IMR-90 (cell line): ENCODE measurements at regions not wholly inside any gene's neighbourhood (a gene's known extent, or its start where the extent isn't known, plus 50 kb on each side); places are given as distances from the start of the nearest gene placed in this dataset.

Source experiments
- ATAC-seq: fragments of 200-7000 bp; cut with Tn5 transposase; 2 replicates; pipeline ENCODE4 v1.9.1; 2020; ENCODE audit warnings: low read depth, mild to moderate bottlenecking, moderate library complexity
- BruUV-seq: library from RNA; stranded (reverse); fragments of 400-500 nt; replicated peaks from 2 replicates; lab custom pipeline; 2021; lab: Mats Ljungman, UMichigan
- CTCF ChIA-PET: fragments of 300-600 bp; formaldehyde crosslinking; extraction: SDS; loops from one replicate; lab custom pipeline; 2021; ENCODE audit warnings: antibody characterized with exemption; lab: Yijun Ruan, JAX
- POLR2A ChIA-PET: fragments of 300-600 bp; sonication (Branson Sonifier 250); formaldehyde crosslinking; loops from one replicate; lab custom pipeline; 2022; ENCODE audit warnings: antibody characterized with exemption; ENCODE audit not compliant: unreplicated experiment; lab: Charles Lee
- DNase-seq: peaks from one replicate; pipeline ENCODE4 v3.0.0; 2013
- H2AFZ ChIP-seq: replicated peaks from 2 replicates; pipeline ENCODE3; 2013; ENCODE audit warnings: low read length, mild to moderate bottlenecking; ENCODE audit not compliant: poor library complexity
- H2AK5ac ChIP-seq: 2 replicates; pipeline ENCODE4 v1.6.1; 2013; ENCODE audit warnings: low read depth, low read length, inconsistent platforms
- H2AK9ac ChIP-seq: replicated peaks from 2 replicates; pipeline ENCODE3; 2013; ENCODE audit warnings: mild to moderate bottlenecking, low read depth, low read length, moderate library complexity; ENCODE audit not compliant: poor library complexity
- H2BK120ac ChIP-seq: 2 replicates; pipeline ENCODE4 v1.6.1; 2013; ENCODE audit warnings: low read depth, low read length, inconsistent platforms
- H2BK15ac ChIP-seq: 3 replicates; pipeline ENCODE4 v1.6.1; 2013; ENCODE audit warnings: low read depth, low read length, inconsistent platforms
- H2BK20ac ChIP-seq: 2 replicates; pipeline ENCODE4 v1.6.1; 2013; ENCODE audit warnings: low read depth, mild to moderate bottlenecking, inconsistent platforms, low read length, moderate library complexity
- H2BK5ac ChIP-seq: 2 replicates; pipeline ENCODE4 v1.6.1; 2013; ENCODE audit warnings: mild to moderate bottlenecking, low read depth, low read length, inconsistent platforms; ENCODE audit not compliant: poor library complexity, severe bottlenecking
- H3K14ac ChIP-seq: replicated peaks from 2 replicates; pipeline ENCODE4 v1.6.1; 2013; ENCODE audit warnings: low read depth, low read length, inconsistent platforms
- H3K18ac ChIP-seq: 2 replicates; pipeline ENCODE4 v1.6.1; 2013; ENCODE audit warnings: low read depth, low read length, control low read depth
- H3K23ac ChIP-seq: 2 replicates; pipeline ENCODE4 v1.6.1; 2013; ENCODE audit warnings: low read depth, low read length, inconsistent platforms
- H3K27ac ChIP-seq: 2 replicates; pipeline ENCODE4 v1.5.1; 2013; ENCODE audit warnings: mild to moderate bottlenecking, control low read depth, low read length; ENCODE audit not compliant: insufficient read depth
- H3K27me3 ChIP-seq: 2 replicates; pipeline ENCODE4 v1.6.1; 2013; ENCODE audit warnings: low read length; ENCODE audit not compliant: control insufficient read depth, insufficient read depth
- H3K36me3 ChIP-seq: 2 replicates; pipeline ENCODE4 v1.6.1; 2013; ENCODE audit warnings: low read length, mixed read lengths; ENCODE audit not compliant: control insufficient read depth, insufficient read depth
- H3K4ac ChIP-seq: 2 replicates; pipeline ENCODE4 v1.6.1; 2013; ENCODE audit warnings: low read depth, low read length, inconsistent platforms
- H3K4me1 ChIP-seq: 2 replicates; pipeline ENCODE4 v1.6.1; 2013; ENCODE audit warnings: low read length, mixed read lengths; ENCODE audit not compliant: control insufficient read depth, insufficient read depth
- H3K4me2 ChIP-seq: 2 replicates; pipeline ENCODE4 v1.6.1; 2013; ENCODE audit warnings: low read depth, mild to moderate bottlenecking, control low read depth, low read length, moderate library complexity
- H3K4me3 ChIP-seq: 2 replicates; pipeline ENCODE4 v1.5.1; 2013; ENCODE audit warnings: low read depth, mild to moderate bottlenecking, control low read depth, low read length, moderate library complexity; ENCODE audit not compliant: insufficient read depth
- H3K56ac ChIP-seq: 2 replicates; pipeline ENCODE4 v1.6.1; 2013; ENCODE audit warnings: low read length, inconsistent platforms; ENCODE audit not compliant: insufficient read depth; ENCODE audit errors: extremely low read depth
- H3K79me1 ChIP-seq, 2 experiments: 2 replicates each; pipeline ENCODE4 v1.6.1; 2013; ENCODE audit warnings: low read length in 2 of 2, inconsistent platforms in 1 of 2, low read depth in 1 of 2
- H3K9ac ChIP-seq: 2 replicates; pipeline ENCODE4 v1.6.1; 2013; ENCODE audit warnings: low read depth, low read length, control low read depth
- H3K9me1 ChIP-seq: 2 replicates; pipeline ENCODE4 v1.6.1; 2013; ENCODE audit warnings: low read length, inconsistent platforms; ENCODE audit not compliant: insufficient read depth
- H3K9me3 ChIP-seq: 2 replicates; pipeline ENCODE4 v1.6.1; 2013; ENCODE audit warnings: low read length; ENCODE audit not compliant: control insufficient read depth, insufficient read depth
- H4K20me1 ChIP-seq: 2 replicates; pipeline ENCODE4 v1.6.1; 2013; ENCODE audit warnings: low read length, inconsistent platforms; ENCODE audit not compliant: insufficient read depth
- H4K5ac ChIP-seq: 2 replicates; pipeline ENCODE4 v1.6.1; 2013; ENCODE audit warnings: mild to moderate bottlenecking, low read depth, low read length, control low read depth
- H4K8ac ChIP-seq, 2 experiments: 2 replicates each; pipeline ENCODE4 v1.6.1; 2013; ENCODE audit warnings: low read depth in 2 of 2, low read length in 2 of 2, control low read depth in 1 of 2, inconsistent platforms in 1 of 2
- H4K91ac ChIP-seq: 2 replicates; pipeline ENCODE4 v1.6.1; 2013; ENCODE audit warnings: low read depth, low read length, inconsistent platforms; ENCODE audit not compliant: insufficient read depth
- FOS ChIP-seq: fragments of 150-350 bp; IDR thresholded peaks from 2 replicates; pipeline ENCODE4 v1.6.1; 2016; ENCODE audit warnings: low read depth, low read length
- MAFK ChIP-seq: IDR thresholded peaks from 2 replicates; pipeline ENCODE4 v1.6.1; 2012; ENCODE audit warnings: low read depth, low read length, improper control_type of control experiment
- POLR2A ChIP-seq: IDR thresholded peaks from 2 replicates; pipeline ENCODE4 v1.6.1; 2012; ENCODE audit warnings: mild to moderate bottlenecking, low read depth, low read length
- RAD21 ChIP-seq: IDR thresholded peaks from 2 replicates; pipeline ENCODE4 v1.6.1; 2012; ENCODE audit warnings: low read length, improper control_type of control experiment
- RCOR1 ChIP-seq: IDR thresholded peaks from 2 replicates; pipeline ENCODE4 v1.6.1; 2012; ENCODE audit warnings: mild to moderate bottlenecking, low read length, improper control_type of control experiment; ENCODE audit not compliant: insufficient replicate concordance
- RFX5 ChIP-seq: IDR thresholded peaks from 2 replicates; pipeline ENCODE4 v1.8.0; 2012; ENCODE audit warnings: low read depth, mild to moderate bottlenecking, low read length, moderate library complexity
- WGBS, 2 experiments: methylation state at CpG; one replicate each; pipeline versions ENCODE4 v1.1.5 to v1.1.7; 2013; ENCODE audit warnings: missing lambda C conversion rate in 2 of 2; ENCODE audit not compliant: insufficient read length in 1 of 2; ENCODE audit errors: extremely low coverage in 2 of 2; 5-methylcytosine and 5-hydroxymethylcytosine counted together
- dilution Hi-C: fragments of 300-500 bp; cut with HindIII; formaldehyde crosslinking; loops from one replicate; pipeline ENCODE4 v1.14.3; 2018; ENCODE audit warnings: low sequenced_read_pairs; ENCODE audit not compliant: unreplicated experiment
- in situ Hi-C: fragments of 300-500 bp; cut with MboI; formaldehyde crosslinking; loops from 3 replicates; pipeline ENCODE4 v1.14.3; 2019; ENCODE audit warnings: low sequenced_read_pairs, inconsistent platforms, mixed read lengths
- intact Hi-C: fragments of 100-400 bp; cut with micrococcal nuclease; formaldehyde crosslinking; loops from 2 replicates; pipeline ENCODE4 v1.10.0; 2022

- no peaks in the 10 kb centered on the region for H3K9me1 ChIP-seq
- in situ Hi-C loops (no loop called here), intact Hi-C loops (no loop called here), dilution Hi-C loops (no loop called here)
- DNase-seq: no peak
- H2AK9ac ChIP-seq: no peak overlapping the region
- no peak overlapping the region for H3K27ac ChIP-seq
- H3K4me1 ChIP-seq: no peaks in the 10 kb centered on the region
- H4K5ac ChIP-seq: no peak overlapping the region
- TF ChIP-seq FOS: no peak
- no peak for TF ChIP-seq POLR2A
- TF ChIP-seq MAFK: peak; percentile 70
- no peak for TF ChIP-seq RCOR1
- TF ChIP-seq RAD21: no peak
- TF ChIP-seq RFX5: no peak
- POLR2A ChIA-PET: no interaction called here
- H2BK20ac ChIP-seq: no peak overlapping the region
- no peak overlapping the region for H4K8ac ChIP-seq
- no peaks in the 10 kb centered on the region for H3K9me3 ChIP-seq
- no peaks in the 10 kb centered on the region for H3K27me3 ChIP-seq
- no peak overlapping the region for H2AK5ac ChIP-seq
- no peak overlapping the region for H3K14ac ChIP-seq
- CTCF ChIA-PET: no interaction called here
- no peak overlapping the region for H2BK5ac ChIP-seq
- H3K9ac ChIP-seq: no peak overlapping the region
- H3K36me3 ChIP-seq: no peaks in the 10 kb centered on the region
- no TSS peak for BruUV-seq
- no peaks in the 10 kb centered on the region for H3K79me1 ChIP-seq
- no peaks in the 10 kb centered on the region for H4K20me1 ChIP-seq
- no peak overlapping the region for H4K91ac ChIP-seq
- no peak overlapping the region for H2AFZ ChIP-seq
- no peak overlapping the region for H2BK120ac ChIP-seq
- no peak overlapping the region for H3K4me3 ChIP-seq
- H3K23ac ChIP-seq: no peak overlapping the region
- WGBS, 2 experiments: no CpG with 5 or more reads among the region's 1 CpG
- H2BK15ac ChIP-seq: no peak overlapping the region
- no peak overlapping the region for H3K4ac ChIP-seq
- no peak overlapping the region for H3K56ac ChIP-seq
- H3K4me2 ChIP-seq: no peak overlapping the region
- ATAC-seq: no peak
- H3K18ac ChIP-seq: no peak overlapping the region
These were observed 127.6 kb upstream of the TMCO5A start for GRCh38 chr15:37806808-37807207.
